Ammon's horn (tissue), 1 donor: ENCODE measurements at regions not wholly inside any gene's neighbourhood (a gene's known extent, or its start where the extent isn't known, plus 50 kb on each side); places are given as distances from the start of the nearest gene placed in this dataset.
"Not testable (repeated sequence)": the region's sequence is repeated elsewhere in the genome, so short reads cannot be mapped to it uniquely, and the experiment has no call there.

Experiments used
- DNase-seq: peaks from one replicate; pipeline ENCODE4 v3.0.0-alpha.2; 2016; ENCODE audit warnings: low spot score

DNA sequence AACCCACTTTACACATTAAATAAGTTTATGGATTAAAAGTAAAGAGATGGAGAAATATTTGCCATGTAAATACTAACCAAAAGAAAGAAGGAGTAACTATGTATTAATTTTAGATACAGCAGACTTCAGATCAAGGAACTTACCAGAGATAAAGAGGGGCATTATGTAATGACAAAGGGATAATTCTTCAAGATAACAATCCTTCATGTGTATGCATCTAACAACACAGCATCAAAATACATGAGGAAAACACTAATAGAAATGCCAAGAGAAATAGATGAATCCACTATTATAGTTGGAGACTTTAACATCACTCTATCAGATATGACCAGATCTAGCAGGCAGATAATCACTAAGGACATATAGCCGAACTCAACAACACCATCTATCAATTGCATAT is 149.8 kb upstream of the ANKRD55 start:
- no peak for DNase-seq

DNA sequence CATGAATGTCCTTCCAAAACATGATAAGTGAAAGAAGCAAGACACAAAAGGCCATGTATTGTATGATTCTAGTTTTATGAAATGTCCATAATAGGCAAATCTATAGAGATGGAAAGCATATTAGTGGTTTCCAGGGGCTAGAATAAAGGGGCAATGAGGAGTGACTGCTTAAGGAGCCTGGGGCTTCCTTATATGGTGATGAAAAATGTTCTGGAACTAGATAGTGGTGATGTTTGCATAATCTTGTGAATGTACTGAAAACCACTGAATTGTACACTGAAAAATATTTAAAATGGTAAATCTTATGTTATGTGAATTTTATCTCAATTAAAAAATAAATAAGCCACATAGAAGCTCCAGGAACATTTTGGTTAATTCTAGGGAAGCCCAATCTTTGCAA is 144.4 kb upstream of the ANKRD55 start:
- DNase-seq, result no peak

DNA sequence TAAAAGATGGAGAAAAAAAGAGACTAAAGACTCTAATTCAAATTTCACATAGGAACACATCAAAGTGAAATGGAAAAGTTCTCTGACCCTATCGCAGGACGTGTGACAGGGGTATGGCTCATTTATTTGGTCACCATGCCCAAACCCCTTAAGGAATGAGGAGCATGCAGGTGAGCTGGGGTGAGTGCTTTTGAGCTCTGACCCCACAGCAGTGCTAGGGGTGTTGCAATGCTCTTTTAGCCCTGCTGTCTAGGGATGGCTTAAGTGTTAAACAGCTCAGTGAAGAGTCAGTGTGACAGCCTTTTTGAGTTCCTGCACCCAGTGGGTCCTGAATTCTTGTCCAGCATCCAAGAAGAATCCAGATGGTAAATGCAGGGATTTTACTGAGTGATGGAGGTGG is 143.0 kb upstream of the ANKRD55 start:
- DNase-seq, result no peak

DNA sequence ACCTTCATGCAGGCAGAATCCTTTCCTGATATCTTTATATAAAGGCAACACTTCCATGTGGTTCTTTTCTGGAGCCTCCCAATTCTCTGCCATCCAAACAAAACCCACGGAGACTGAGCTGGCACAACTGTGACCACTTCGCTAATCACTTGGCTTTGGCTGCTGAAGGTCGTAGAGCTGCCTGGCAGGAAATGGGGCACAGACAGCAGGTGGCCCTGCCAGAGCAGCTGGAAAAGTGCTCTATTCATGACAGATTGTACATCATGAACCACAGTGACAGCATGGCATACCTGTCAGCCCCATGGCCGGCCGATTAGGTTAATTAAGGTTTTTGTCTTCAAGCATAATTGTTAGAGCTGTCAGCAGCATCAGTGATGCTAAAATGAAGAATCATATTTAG is 141.9 kb upstream of the ANKRD55 start:
- no peak for DNase-seq

DNA sequence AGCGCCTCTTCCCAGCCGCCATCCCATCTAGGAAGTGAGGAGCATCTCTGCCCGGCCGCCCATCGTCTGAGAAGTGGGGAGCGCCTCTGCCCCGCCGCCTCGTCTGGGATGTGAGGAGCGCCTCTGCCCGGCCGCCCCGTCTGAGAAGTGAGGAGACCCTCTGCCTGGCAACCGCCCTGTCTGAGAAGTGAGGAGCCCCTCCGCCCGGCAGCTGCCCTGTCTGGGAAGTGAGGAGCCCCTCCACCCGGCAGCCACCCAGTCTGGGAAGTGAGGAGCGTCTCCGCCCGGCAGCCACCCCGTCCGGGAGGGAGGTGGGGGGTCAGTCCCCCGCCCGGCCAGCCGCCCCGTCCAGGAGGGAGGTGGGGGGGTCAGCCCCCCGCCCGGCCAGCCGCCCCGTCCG is 139.4 kb upstream of the ANKRD55 start:
- not testable (repeated sequence) for DNase-seq

DNA sequence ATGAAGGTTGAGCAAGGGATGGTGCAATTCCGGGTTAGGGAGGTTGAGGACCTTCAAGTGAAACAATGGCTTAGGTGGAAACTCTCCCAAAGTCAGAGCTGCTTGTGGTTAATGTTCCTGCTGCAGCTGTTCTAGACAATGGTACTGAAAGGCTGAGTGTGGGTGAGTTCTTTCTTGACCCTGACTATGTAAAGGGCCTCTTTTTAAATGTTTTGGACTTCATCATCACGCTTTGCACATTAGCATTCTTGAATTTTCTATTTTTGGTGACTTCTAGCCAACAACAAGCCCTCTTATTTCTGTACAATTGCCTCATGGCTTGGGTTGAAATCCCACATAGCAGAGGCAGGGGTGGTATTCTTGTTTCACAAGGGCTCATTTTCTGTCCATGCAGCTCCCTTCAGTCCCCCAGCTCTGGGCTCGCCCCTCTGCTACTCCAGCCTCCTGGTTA is 136.3 kb upstream of the ANKRD55 start:
- no peak for DNase-seq

DNA sequence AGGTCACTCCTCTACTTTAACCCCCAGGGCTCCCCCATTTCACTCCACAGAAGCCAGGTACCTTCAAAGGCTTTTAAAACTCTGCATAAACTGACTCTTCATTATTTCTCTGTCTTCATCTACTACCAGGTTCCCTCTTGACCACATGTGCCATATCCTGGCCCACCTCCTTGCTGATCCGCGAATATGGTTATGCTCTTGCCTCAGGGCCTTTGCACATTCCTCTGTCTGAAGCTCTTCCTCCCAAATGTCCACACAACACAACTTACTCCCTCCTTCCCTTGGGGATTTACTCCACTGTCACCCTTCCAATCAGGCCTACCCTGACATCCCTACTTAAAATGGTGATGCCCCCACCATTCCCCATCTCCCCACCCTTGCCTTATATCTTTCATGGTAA is 134.6 kb upstream of the ANKRD55 start:
- DNase-seq, result no peak

DNA sequence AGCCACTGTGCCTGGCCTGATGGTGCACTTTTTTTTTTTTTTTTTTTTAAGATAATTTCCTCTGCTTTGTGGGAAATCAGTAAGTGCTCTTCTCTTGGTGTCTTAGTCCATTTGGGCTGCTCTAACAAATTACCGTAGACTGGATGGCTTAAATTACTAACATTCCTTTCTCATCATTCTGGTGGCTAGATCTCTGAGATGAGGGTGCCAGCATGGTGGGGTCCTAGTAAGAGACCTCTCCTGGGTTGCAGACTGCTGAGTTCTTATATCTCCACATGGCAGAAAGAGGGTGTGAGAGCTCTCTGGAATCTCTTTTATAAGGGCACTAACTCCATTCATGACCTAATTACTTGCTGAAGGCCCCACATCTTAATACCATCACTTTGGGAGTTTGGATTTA is 133.9 kb upstream of the ANKRD55 start:
- no peak for DNase-seq

DNA sequence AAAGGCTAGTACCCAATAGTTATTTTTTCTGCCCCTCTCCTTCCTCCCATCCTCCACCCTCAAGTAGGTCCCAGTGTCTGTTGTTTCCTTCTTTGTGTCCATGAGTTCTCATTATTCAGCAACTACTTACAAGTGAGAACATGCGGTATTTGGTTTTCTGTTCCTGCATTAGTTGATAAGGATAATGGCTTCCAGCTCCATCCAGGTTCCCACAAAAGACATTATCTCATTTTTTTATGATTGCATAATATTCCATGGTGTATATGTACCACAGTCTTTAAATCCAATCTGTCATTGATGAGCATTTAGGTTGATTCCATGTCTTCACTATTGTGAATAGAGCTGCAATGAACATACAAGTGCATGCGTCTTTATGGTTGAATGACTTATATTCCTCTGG is 128.3 kb upstream of the ANKRD55 start:
- DNase-seq, result no peak

DNA sequence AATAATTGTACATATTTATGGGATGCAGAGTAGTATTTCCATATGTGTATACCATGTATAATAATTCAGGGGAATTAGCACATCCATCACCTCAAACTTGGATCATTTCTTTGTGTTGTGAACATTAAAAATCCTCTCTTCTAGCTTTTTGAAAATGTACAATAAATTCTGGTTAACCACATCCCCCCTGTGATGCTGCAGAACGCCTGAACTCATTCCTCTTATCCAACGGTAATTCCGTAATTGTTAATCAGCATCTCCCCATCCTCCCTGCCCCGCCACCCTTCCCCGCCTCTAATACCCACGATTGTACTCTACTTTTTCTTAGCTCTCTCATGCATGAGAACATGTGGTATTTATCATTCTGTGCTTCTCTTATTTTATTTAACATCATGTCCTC is 127.7 kb upstream of the ANKRD55 start:
- no peak for DNase-seq

DNA sequence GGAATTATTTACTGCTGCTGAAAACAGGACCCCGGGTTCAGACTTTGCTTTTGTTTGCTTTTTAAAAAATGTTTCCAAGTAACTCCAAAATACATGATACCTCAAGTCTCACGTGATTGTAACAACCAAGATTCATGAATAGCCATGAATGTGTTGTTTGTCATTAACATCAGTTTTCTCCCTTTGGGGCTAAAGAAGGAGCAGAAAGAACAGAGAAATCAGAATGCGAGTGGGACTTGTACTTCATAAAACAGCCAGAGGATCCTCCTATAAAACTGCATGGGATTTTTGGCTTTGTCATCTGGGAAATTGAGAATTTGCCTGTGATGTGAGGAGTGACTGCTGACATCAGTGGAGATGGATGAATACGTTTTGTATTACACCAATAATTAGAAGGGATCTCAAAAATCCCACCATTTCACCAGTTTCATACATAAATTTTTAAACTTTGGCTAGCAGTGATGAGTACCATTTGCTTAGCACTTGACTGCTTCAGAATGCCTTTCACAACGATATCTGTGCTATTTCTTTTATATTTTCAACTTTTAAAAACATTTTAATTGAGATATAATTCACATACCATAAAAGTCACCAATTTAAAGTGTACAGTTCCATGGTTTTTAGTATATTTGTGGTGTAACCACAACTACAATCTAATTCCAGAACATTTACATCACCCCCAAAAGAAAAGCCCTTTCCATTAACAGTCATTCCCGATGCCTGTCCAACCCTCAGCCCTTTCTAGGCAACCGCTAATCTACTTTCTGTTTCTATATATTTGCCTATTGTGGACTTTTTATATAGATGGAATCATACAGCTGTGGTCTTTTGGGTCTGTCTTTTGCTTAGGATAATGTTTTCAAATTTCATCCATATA is 126.9 kb upstream of the ANKRD55 start:
- no peak for DNase-seq

DNA sequence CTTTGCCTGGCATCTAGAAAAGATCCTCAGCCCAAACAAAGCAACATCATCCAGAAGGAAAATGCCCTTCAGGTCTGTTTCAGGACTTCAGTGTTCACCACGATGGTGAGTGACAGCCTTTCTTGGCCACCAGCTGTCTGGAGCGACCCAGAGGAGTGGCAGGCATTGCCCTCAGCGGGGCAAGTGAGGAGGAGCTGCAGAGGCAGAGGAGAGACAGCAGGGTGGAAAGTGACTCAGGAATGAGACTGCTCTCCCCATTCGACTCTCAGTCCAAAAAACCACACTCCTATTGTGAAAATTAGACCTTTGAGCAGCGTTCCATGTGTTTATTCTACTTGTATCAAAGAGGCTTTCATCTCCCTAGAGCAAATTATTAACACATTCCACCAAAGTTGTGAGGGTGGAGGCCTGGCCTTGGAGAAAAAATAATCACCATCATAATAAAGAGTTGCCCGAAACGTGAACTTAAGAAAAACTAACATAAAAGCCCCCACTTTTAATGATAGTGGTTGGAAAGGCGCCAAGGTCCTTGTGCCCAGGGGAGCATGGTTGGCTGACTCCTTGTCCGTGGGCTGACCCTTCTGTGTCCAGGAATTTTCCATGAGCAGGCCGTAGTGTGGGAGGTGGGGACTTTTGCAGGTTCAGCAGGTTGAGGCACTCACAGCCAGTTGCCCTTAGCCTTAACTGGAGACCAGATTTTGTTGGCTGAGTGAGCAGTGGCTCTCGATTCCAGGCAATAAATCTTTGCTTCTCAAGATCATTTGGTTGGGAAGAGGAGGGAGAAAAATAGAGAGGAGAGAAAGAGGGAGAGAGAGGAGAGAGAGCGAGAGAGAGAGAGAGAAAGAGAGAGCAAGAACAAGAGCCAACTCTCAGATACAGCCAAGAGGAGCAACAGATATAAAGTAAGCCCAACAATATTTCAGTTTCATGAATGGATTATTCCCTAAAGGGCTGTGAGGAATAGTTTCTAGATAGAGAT is 125.9 kb upstream of the ANKRD55 start:
- DNase-seq, result no peak

DNA sequence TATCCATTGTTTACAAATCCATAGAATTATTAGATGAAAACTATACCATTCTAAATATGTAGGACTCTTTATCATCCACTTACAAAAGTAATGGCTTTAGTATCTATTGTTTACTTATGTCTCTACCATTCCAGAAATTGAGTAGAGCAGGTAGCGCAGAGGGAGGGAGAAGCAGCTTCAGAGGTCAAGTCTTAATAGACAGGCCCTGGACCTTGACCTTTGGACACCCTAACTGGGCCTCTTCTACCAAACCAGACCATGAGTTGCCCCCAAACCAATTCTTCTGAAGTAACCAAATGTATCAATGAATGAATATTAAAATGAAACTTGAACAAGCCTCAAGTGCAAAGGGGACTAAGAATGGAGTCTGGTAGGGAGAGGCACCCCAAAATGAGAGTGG is 124.9 kb upstream of the ANKRD55 start:
- no peak for DNase-seq

DNA sequence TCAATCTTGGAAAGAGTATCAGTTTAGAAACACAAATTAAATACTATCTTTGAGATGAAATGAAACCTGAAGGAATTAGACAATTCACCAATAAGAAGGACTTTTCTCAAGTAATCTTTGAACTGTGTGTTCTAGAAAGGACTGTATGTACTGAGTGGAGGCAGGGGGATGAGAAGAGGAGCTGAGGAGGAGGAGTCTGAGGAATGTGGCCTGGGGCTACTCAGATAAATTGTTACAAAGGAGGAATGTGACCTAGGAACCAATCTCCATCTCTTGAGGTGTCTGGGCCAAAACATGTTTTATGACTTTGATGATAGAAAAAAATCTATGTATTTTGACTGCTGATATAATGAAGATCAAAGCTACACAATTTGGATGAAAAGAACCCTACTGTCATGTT is 124.3 kb upstream of the ANKRD55 start:
- DNase-seq, result no peak

DNA sequence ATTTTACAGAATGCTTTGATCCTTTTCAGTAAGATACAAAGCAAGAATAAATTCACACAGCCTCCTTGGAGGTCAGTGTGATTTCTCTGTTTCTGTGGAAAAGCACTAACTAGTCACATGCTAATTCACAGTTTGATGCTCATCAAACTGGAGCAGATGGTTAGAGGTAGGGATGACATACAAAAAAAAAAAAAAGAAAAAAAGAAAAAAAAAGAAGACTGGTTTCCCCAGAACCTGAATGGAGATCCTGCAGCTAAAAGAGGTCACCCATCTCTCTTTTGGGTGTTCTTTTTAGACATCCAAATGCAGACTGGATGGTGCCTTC is 123.7 kb upstream of the ANKRD55 start:
- DNase-seq, result no peak

DNA sequence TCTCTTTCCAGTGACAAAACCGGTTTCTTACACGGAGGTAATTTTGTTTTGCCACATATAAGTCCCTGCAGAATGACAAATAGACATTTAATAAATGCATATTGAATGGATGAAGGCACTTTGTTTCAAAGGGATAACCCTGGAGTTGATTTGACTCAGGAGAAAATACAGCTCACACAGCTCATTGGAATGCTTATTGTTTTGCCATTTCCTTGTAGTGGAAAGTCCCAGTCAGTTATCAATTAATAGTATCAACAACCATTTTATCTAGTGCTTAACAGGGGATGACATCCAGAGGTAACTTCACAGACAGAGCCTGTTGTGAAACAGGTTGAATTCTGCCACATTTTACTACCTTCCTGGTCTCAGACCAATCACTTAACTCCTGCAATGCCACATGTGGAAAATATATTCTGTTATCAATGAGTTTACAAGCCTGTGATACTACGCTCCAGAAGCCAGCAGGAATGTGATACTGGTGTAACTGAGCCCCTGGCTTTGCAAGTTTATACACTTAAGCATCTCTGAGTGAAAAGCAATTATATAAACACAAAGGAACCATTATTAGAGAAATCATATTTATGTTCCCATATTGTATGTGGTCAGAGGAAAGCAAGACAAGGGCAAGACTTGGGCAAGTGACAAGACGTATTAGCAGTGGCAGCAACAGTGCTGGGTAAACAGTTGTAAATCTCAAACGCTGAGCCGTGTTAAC is 123.1 kb upstream of the ANKRD55 start:
- DNase-seq, result no peak

DNA sequence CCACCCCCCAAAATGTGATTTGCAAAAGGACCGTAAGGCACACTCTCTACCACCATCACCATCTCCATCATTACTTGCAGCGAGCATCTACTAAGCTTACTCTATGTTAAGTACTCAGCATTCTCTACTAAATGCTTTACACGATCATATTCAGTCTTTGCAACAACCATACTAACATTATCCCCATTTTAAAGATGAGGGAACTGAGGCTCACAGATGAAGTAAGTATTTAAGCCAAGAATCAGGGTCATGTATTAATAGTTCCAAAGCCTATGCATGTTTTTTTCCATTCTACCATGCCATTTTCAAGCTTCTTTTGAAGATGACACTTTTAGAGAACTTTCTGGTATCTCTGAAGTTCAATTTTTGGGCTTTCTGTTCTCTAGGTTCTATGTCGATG is 121.7 kb upstream of the ANKRD55 start:
- DNase-seq, result no peak

DNA sequence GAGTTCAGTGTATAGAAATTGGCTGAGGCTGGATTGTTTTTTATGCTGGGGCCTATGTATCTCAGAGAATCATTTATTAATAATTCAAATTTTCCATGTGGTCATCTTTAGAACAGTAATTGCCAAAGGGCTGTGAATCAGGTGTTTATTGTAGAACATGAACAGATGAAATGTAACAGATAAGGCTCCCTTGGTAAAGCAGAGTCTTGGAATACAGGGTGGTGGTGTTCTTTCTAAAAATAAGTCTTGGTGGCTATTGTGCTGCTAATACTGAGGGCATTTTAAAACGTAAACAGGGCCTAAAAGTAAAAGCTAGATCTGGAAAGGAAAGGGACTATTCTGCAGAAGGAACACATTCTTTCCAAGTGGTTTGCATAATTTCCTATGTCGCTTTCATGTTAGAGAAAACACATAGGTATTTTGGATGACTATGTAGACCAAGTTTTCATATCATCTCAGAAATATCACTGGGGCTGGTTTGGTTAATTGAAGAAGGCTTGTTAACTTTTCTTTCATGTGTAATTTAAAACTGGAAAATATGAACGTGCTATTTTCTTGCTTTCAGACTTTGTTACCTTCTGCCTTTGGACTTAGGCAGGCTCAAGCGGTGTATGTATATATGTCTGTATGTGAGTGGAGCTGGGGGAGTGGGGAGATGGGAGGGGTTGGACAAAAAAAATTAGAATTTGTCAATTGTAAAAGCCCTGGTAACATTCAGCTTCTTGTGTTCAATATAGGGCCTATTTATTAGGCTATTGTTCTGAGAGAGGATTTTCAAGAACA is 119.9 kb upstream of the ANKRD55 start:
- no peak for DNase-seq

DNA sequence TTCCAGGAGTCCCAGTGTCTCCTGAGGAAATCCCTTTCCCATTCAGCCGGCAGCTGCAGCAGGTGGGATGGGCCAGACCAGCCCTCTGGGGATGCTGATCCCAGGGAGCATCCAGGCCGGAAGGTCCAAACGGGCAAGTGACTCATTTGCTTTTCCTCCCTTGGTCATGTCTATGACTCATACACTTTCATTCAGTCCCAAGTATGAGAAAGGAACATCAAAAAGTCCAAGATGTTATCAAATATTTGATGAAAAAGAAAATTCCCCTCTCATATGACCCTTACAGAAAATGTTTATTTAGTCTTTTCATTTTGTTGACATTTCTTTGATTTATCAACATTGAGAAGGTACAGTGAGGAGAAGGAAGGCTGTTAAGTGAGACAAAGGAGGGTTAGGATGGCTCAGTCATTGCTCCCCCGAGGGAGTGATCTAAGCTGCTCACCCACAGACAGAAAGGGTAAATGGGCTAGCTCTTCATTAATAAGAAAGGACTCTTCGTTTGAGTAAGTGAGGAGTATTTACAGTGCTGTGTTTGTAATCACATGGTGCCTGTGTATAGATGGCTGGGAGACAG is 117.6 kb upstream of the ANKRD55 start:
- no peak for DNase-seq

DNA sequence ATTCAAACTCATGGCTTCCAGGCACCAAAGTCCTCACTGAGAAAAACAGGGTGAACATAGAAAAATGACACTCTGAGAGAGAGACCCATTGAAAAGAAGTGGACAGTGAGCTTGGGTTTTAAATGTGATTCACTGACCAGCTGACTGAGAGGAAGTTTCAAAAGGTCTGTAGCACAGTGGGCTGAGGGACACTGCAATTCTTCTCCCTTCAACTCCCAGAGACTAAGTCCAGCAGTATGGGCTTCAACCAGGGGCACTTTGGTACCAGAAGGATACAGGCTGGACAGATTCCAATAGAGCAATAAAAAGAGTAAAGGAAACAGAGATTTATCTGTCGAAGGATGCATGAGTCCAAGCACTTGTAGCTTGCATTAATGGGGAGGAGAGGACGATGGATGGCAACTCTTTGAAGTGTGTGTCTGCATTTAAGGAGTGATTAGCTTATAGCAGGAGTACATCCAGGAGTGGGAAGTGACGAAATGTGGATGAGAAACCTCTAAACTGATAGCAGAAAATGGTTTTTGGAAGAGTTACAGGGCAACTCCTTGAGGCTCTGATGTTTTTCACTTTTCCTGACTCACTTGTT is 117.0 kb upstream of the ANKRD55 start:
- DNase-seq, result no peak

DNA sequence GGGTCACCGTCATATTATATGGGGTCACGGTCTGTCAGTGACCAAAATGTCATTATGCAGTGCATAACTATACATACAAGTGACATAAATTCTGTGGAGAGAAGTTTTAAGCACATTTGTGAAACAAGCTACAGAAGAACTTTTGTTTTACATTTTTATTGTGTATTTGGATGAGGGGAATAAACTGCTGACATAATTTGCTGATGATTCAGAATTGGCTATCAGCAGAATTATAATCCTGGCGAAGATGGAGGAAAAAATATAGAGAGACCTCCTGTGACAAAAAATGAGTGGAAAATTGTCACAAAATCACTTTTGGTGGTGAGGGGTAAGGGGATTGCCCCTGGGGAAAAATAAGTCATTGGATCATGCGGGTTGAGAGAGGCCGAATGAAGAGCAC is 116.3 kb upstream of the ANKRD55 start:
- no peak for DNase-seq
